Colonic mucosa (tissue), 4 donors: ENCODE measurements at regions not wholly inside any gene's neighbourhood (a gene's known extent, or its start where the extent isn't known, plus 50 kb on each side); places are given as distances from the start of the nearest gene placed in this dataset.

ENCODE experiments used
- DNase-seq: peaks from one replicate; pipeline ENCODE4 v3.0.0-alpha.2; 2020
- H3K27ac ChIP-seq: fragments of 200-600 bp; one replicate; pipeline ENCODE4 v1.8.0; 2021
- H3K27me3 ChIP-seq: fragments of 200-600 bp; one replicate; pipeline ENCODE4 v1.8.0; 2021
- H3K36me3 ChIP-seq: fragments of 200-600 bp; one replicate; pipeline ENCODE4 v1.8.0; 2021
- H3K4me1 ChIP-seq: fragments of 200-600 bp; one replicate; pipeline ENCODE4 v1.8.0; 2021; ENCODE audit warnings: mild to moderate bottlenecking
- H3K4me3 ChIP-seq: fragments of 200-600 bp; one replicate; pipeline ENCODE4 v1.8.0; 2021
- H3K9ac ChIP-seq, 2 donors: one replicate each; pipeline ENCODE4 v1.7.0; 2013; ENCODE audit warnings: control low read depth in 2 of 2, low read depth in 2 of 2, low read length in 2 of 2
- H3K9me3 ChIP-seq: fragments of 200-600 bp; one replicate; pipeline ENCODE4 v1.8.0; 2021
- CTCF ChIP-seq: fragments of 200-600 bp; IDR thresholded peaks from one replicate; pipeline ENCODE4 v1.8.0; 2022; ENCODE audit warnings: antibody characterized with exemption, mild to moderate bottlenecking
- intact Hi-C: fragments of 100-400 bp; cut with DNase I; formaldehyde crosslinking; loops from one replicate; pipeline ENCODE4 v1.14.1; 2022
- donor health status: healthy.
- donor health status: DM: no; HTN: no; CAD: no.
- donor health status: DM: no; HTN: no; CAD: no.

- no peaks in the 10 kb centered on the region for H3K27me3 ChIP-seq
- no peak overlapping the region for H3K27ac ChIP-seq
- no peak overlapping the region for H3K9ac ChIP-seq
- no peak for TF ChIP-seq CTCF
- no peaks in the 10 kb centered on the region for H3K36me3 ChIP-seq
- DNase-seq: no peak
- no peak overlapping the region for H3K4me3 ChIP-seq
- H3K9me3 ChIP-seq: no peaks in the 10 kb centered on the region
- intact Hi-C loops: no loop called here
- H3K4me1 ChIP-seq: no peaks in the 10 kb centered on the region
These were observed 73.5 kb downstream of the CD24 start for GRCh38 chr6:106901062-106901461.

- TF ChIP-seq CTCF: no peak
- intact Hi-C loops: no loop called here
- no peak overlapping the region for H3K27ac ChIP-seq
These were observed 74.8 kb downstream of the CD24 start for GRCh38 chr6:106899697-106900096.

GRCh38 chr6:106897580-106897979, 76.9 kb downstream of the CD24 start:
- no peaks in the 10 kb centered on the region for H3K9me3 ChIP-seq
- no peaks in the 10 kb centered on the region for H3K4me1 ChIP-seq
- intact Hi-C loops: no loop called here
- H3K4me3 ChIP-seq: no peak overlapping the region
- no peak for TF ChIP-seq CTCF
- H3K9ac ChIP-seq: no peak overlapping the region
- DNase-seq: no peak
- no peaks in the 10 kb centered on the region for H3K27me3 ChIP-seq
- H3K36me3 ChIP-seq: no peaks in the 10 kb centered on the region
- no peak overlapping the region for H3K27ac ChIP-seq

More at GRCh38 chr6:106899697-106900096, 74.8 kb downstream of the CD24 start:
- DNase-seq: no peak
- no peak overlapping the region for H3K4me3 ChIP-seq
- H3K4me1 ChIP-seq: no peaks in the 10 kb centered on the region
- no peaks in the 10 kb centered on the region for H3K27me3 ChIP-seq
- H3K36me3 ChIP-seq: no peaks in the 10 kb centered on the region
- H3K9ac ChIP-seq: no peak overlapping the region
- H3K9me3 ChIP-seq: no peaks in the 10 kb centered on the region

GRCh38 chr6:106895703-106896040, 78.9 kb downstream of the CD24 start:
- H3K4me1 ChIP-seq: no peaks in the 10 kb centered on the region
- H3K36me3 ChIP-seq: no peaks in the 10 kb centered on the region
- H3K4me3 ChIP-seq: no peak overlapping the region
- H3K9ac ChIP-seq: no peak overlapping the region
- intact Hi-C loops: no loop called here
- H3K27ac ChIP-seq: no peak overlapping the region
- no peaks in the 10 kb centered on the region for H3K27me3 ChIP-seq
- DNase-seq: no peak
- no peak for TF ChIP-seq CTCF
- H3K9me3 ChIP-seq: no peaks in the 10 kb centered on the region

- H3K27me3 ChIP-seq: no peaks in the 10 kb centered on the region
- H3K36me3 ChIP-seq: no peaks in the 10 kb centered on the region
- H3K9me3 ChIP-seq: no peaks in the 10 kb centered on the region
- intact Hi-C loops: no loop called here
- H3K27ac ChIP-seq: no peak overlapping the region
- H3K4me1 ChIP-seq: no peaks in the 10 kb centered on the region
- DNase-seq: no peak
- no peak for TF ChIP-seq CTCF
- no peak overlapping the region for H3K9ac ChIP-seq
- H3K4me3 ChIP-seq: no peak overlapping the region
These were observed 79.4 kb downstream of the CD24 start for GRCh38 chr6:106894978-106895702.
